AG09309 (cell line): ENCODE measurements at regions not wholly inside any gene's neighbourhood (a gene's known extent, or its start where the extent isn't known, plus 50 kb on each side); places are given as distances from the start of the nearest gene placed in this dataset.
A peak's percentile ranks its signal among the peaks of the same experiment; 100 is the strongest.

Experiments used
- DNase-seq: peaks from one replicate; pipeline ENCODE4 v3.0.0-alpha.2; 2010; ENCODE audit warnings: low read depth
- H3K4me3 ChIP-seq: 2 replicates; pipeline ENCODE4 v1.5.1; 2011; ENCODE audit warnings: mild to moderate bottlenecking, low read depth, low read length, moderate library complexity; ENCODE audit not compliant: control insufficient read depth
- TF ChIP-seq, protein P1 (sequence below): IDR thresholded peaks from 2 replicates; pipeline ENCODE4 v1.5.1; 2011; ENCODE audit warnings: mild to moderate bottlenecking, low read depth, low read length, inconsistent platforms; ENCODE audit not compliant: insufficient read depth, control insufficient read depth; ENCODE audit errors: missing control alignments

DNA sequence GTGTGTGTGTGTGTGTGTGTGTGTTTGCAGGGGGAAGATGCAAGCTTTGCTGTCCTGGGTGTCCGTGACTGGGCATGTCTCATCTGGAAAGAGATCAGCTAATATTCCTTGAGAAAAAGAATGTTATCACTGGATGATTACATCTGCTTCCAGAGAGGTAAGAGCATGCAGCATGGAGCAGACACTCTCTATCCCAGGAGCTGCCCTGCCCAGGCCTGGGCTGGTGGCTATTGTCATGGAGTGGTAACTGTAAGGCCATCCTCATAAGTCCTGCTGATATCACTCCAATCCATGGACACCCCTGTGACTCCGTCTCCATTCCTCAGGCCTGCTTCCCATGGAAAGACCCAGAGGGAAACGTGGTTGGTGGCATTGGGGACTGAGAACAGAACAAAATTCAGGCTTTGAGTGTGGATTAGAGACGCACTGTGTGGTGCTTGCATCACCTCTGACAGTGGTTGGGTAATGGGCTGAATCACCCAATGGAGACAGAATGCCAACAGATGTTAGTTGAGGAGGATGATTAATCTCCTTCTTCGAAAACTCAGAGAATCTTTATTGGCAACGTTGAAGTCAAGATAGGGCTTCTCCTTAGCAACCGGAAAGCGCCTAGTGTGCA lies 52.0 kb upstream of the KCNIP1 start:
- H3K4me3 ChIP-seq, result no peak overlapping the region
- DNase-seq, result peak; percentile 57
- TF ChIP-seq, protein P1, sequence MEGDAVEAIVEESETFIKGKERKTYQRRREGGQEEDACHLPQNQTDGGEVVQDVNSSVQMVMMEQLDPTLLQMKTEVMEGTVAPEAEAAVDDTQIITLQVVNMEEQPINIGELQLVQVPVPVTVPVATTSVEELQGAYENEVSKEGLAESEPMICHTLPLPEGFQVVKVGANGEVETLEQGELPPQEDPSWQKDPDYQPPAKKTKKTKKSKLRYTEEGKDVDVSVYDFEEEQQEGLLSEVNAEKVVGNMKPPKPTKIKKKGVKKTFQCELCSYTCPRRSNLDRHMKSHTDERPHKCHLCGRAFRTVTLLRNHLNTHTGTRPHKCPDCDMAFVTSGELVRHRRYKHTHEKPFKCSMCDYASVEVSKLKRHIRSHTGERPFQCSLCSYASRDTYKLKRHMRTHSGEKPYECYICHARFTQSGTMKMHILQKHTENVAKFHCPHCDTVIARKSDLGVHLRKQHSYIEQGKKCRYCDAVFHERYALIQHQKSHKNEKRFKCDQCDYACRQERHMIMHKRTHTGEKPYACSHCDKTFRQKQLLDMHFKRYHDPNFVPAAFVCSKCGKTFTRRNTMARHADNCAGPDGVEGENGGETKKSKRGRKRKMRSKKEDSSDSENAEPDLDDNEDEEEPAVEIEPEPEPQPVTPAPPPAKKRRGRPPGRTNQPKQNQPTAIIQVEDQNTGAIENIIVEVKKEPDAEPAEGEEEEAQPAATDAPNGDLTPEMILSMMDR, result no peak

DNA sequence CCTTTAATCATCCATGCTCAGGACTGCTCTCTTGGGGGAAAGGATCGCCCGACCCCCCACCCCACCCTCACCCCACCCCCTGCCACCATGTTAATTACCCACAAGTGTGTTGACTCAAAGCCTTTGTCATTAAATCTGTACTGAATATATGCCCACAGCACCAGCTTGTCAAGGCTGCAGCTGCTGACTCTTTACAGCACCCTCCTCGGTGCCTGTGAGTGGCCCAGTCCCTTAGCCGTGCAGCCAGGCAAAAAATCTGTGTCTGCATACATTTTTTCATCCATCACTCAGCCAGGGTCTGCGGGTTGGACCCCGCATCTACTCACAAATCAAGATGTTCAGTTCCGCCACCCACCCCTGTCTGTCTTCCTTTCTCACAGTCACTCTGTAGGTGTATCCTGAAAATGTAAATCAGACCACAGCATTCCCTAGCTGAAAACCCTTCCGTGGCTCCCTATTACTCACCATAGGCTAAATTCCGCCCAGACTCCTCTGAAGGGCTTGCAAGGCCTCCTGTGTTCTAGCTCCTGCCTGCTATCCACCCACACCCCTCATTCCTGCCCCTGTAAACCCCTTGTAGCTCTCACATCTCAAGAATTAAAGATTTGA lies 53.7 kb upstream of the KCNIP1 start:
- TF ChIP-seq, protein P1, result no peak
- DNase-seq, result no peak
- H3K4me3 ChIP-seq, result no peak overlapping the region

GRCh38 chr5:170449232-170449631 lies 54.6 kb upstream of the KCNIP1 start:
- DNase-seq, result no peak
- TF ChIP-seq, protein P1, result no peak
- no peak overlapping the region for H3K4me3 ChIP-seq

GRCh38 chr5:170448221-170448620 lies 55.6 kb upstream of the KCNIP1 start:
- H3K4me3 ChIP-seq, result no peak overlapping the region
- TF ChIP-seq, protein P1, result no peak
- no peak for DNase-seq

GRCh38 chr5:170446365-170446764 lies 57.2 kb upstream of the KCNMB1 start:
- TF ChIP-seq, protein P1, result no peak
- DNase-seq, result no peak
- H3K4me3 ChIP-seq, result no peak overlapping the region

- no peak for DNase-seq
- TF ChIP-seq, protein P1, result no peak
- no peak overlapping the region for H3K4me3 ChIP-seq
Observed at GRCh38 chr5:170445936-170446335, 56.8 kb upstream of the KCNMB1 start.
